ENCODE measurements at regions not wholly inside any gene's neighbourhood (a gene's known extent, or its start where the extent isn't known, plus 50 kb on each side); places are given as distances from the start of the nearest gene placed in this dataset.

DNA sequence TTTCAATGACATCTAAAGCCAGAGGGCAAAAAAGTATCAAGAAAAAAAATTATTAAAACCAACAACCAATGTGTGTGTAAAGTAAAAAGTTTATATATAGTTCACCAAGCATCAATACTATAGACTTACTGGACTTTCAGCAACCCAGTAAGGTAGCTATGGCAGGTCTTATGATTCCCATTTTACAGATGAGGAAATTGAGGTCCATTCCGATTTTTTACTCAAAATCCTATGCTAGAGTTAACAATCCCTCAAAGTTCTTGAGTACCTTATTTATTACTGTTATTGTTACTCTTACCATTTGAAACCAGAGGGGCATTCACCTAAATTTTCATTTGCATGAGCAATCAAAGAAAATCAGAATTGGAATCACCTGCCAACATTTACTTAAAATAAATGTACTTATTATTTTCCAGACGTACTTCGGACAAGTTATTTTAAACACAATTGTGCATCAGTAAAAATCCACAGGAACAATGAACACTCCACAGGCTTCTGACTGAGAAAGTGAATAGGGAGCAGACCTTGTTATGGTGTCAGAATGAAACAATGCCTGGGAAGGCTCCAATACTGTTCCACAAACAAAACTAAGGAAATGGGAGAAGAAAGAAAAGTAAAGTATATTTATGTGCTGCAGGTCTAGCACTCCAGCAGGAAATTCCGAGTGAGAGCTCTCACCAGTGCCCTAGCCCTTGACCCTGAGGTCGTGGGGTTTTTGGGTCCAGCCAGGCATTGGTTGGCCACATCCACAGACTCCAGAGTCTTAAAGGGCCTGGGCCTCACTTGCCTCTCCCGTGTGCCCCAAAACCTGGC is 229.9 kb downstream of the PIK3R1 start:
- Histone ChIP-seq H3K4me2 (ENCODE audit: low read length) (no peak overlapping the region), H3K79me2 (ENCODE audit: insufficient read depth, low read length) (no peaks in the 10 kb centered on the region), H3K9me3 (ENCODE audit: control insufficient read depth in 1 of 2, insufficient read depth in 1 of 2, low read depth in 1 of 2, low read length in 2 of 2) (no peaks in the 10 kb centered on the region), H3K36me3 (ENCODE audit: control insufficient read depth in 1 of 2, insufficient read depth in 2 of 2, low read length in 2 of 2) (no peaks in the 10 kb centered on the region), H3K9ac (ENCODE audit: low read length) (no peak overlapping the region), H2AFZ (ENCODE audit: low read depth, low read length, poor library complexity, severe bottlenecking) (no peak overlapping the region), H4K20me1 (ENCODE audit: insufficient read depth) (no peaks in the 10 kb centered on the region), H3K27me3 (ENCODE audit: insufficient read depth, low read length) (no peaks in the 10 kb centered on the region), H3K9me2 (ENCODE audit: insufficient read depth) (no peaks in the 10 kb centered on the region), H3K27ac (ENCODE audit: low read depth, low read length) (no peak overlapping the region), H3K4me1 (ENCODE audit: control insufficient read depth in 1 of 2, insufficient read depth in 2 of 2, low read length in 2 of 2) (peaks cover 0 to 5% of the 10 kb centered on the region in 2 experiments; a peak in 1 of 4 replicates), H3K4me3 (replicated peaks in 1 of 2; ENCODE audit: low read depth in 1 of 2, low read length in 2 of 2) (no peak overlapping the region)
- BruUV-seq (replicated peaks), result no TSS peak
- intact Hi-C loops (cut with micrococcal nuclease), result no loop called here
- DNase-seq (ENCODE audit: low read depth, low spot score) (no peak), ATAC-seq (no peak)
- ChIA-PET CTCF (no interaction called here), POLR2A (no interaction called here), RAD21 (ENCODE audit: low non-redundant PET in 1 of 2, low total read pairs in 2 of 2, uncharacterized antibody in 2 of 2, unreplicated experiment in 2 of 2) (no interaction called here)
- TF ChIP-seq EGR1 (IDR thresholded peaks at IDR 0.05; ENCODE audit: low read depth) (no peak), TCF7L2 (IDR thresholded peaks at IDR 0.05; ENCODE audit: borderline replicate concordance, extremely low read depth, insufficient read depth, insufficient read length) (no peak), ELF1 (IDR thresholded peaks at IDR 0.05; ENCODE audit: borderline replicate concordance, low read depth) (no peak), JUND (IDR thresholded peaks at IDR 0.05) (no peak), SIN3A (IDR thresholded peaks at IDR 0.05; ENCODE audit: low read depth) (no peak), EZH2phosphoT487 (IDR thresholded peaks at IDR 0.05; ENCODE audit: borderline replicate concordance) (no peak)

DNA sequence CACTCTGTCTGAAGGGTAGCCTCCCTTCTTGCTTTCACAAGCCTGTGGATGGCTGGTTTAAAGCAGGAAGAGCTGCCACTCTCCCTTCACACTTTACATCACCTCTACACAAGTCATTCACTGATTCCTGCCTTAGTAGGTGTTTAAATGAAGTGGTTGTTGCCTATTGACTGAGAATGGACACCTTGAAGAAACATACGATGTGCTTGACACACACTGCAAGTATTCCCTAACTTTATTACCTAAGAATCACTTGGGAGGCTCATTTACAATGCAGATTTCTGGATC is 230.5 kb downstream of the PIK3R1 start:
- intact Hi-C loops (cut with micrococcal nuclease), result no loop called here
- DNase-seq (ENCODE audit: low read depth, low spot score) (no peak), ATAC-seq (no peak)
- Histone ChIP-seq H3K9me3 (ENCODE audit: control insufficient read depth in 1 of 2, insufficient read depth in 1 of 2, low read depth in 1 of 2, low read length in 2 of 2) (no peaks in the 10 kb centered on the region), H3K27me3 (ENCODE audit: insufficient read depth, low read length) (no peaks in the 10 kb centered on the region), H3K79me2 (ENCODE audit: insufficient read depth, low read length) (no peaks in the 10 kb centered on the region), H3K4me3 (replicated peaks in 1 of 2; ENCODE audit: low read depth in 1 of 2, low read length in 2 of 2) (no peak overlapping the region), H3K9me2 (ENCODE audit: insufficient read depth) (no peaks in the 10 kb centered on the region), H2AFZ (ENCODE audit: low read depth, low read length, poor library complexity, severe bottlenecking) (no peak overlapping the region), H3K27ac (ENCODE audit: low read depth, low read length) (no peak overlapping the region), H3K9ac (ENCODE audit: low read length) (no peak overlapping the region), H3K36me3 (ENCODE audit: control insufficient read depth in 1 of 2, insufficient read depth in 2 of 2, low read length in 2 of 2) (no peaks in the 10 kb centered on the region), H3K4me2 (ENCODE audit: low read length) (no peak overlapping the region), H3K4me1 (ENCODE audit: control insufficient read depth in 1 of 2, insufficient read depth in 2 of 2, low read length in 2 of 2) (peaks cover 0 to 7% of the 10 kb centered on the region in 2 experiments; a peak in 1 of 4 replicates), H4K20me1 (ENCODE audit: insufficient read depth) (no peaks in the 10 kb centered on the region)
- POLR2A ChIA-PET, result no interaction called here
- RAD21 ChIA-PET (ENCODE audit: low non-redundant PET in 1 of 2, low total read pairs in 2 of 2, uncharacterized antibody in 2 of 2, unreplicated experiment in 2 of 2), result no interaction called here
- BruUV-seq (replicated peaks), result no TSS peak
- CTCF ChIA-PET, result no interaction called here
- TF ChIP-seq, protein P1, sequence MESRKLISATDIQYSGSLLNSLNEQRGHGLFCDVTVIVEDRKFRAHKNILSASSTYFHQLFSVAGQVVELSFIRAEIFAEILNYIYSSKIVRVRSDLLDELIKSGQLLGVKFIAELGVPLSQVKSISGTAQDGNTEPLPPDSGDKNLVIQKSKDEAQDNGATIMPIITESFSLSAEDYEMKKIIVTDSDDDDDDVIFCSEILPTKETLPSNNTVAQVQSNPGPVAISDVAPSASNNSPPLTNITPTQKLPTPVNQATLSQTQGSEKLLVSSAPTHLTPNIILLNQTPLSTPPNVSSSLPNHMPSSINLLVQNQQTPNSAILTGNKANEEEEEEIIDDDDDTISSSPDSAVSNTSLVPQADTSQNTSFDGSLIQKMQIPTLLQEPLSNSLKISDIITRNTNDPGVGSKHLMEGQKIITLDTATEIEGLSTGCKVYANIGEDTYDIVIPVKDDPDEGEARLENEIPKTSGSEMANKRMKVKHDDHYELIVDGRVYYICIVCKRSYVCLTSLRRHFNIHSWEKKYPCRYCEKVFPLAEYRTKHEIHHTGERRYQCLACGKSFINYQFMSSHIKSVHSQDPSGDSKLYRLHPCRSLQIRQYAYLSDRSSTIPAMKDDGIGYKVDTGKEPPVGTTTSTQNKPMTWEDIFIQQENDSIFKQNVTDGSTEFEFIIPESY (IDR thresholded peaks at IDR 0.05; ENCODE audit: extremely low read depth, insufficient replicate concordance, low read length), result no peak
- TF ChIP-seq FOSL1 (IDR thresholded peaks at IDR 0.05; ENCODE audit: low read depth) (no peak), CBX3 (IDR thresholded peaks at IDR 0.05; ENCODE audit: low read depth) (no peak), SIN3A (IDR thresholded peaks at IDR 0.05; ENCODE audit: low read depth) (no peak), ZNF274 (IDR thresholded peaks at IDR 0.05; ENCODE audit: low read depth, low read length) (no peak), EZH2 (IDR thresholded peaks at IDR 0.05) (no peak), TCF7L2 (IDR thresholded peaks at IDR 0.05; ENCODE audit: borderline replicate concordance, extremely low read depth, insufficient read depth, insufficient read length) (no peak), RAD21 (IDR thresholded peaks at IDR 0.05; ENCODE audit: low read depth) (no peak), ZFX (IDR thresholded peaks at IDR 0.05) (no peak), POLR2AphosphoS5 (IDR thresholded peaks at IDR 0.05; ENCODE audit: low read depth, low read length) (no peak)
- TF ChIP-seq, protein P2, sequence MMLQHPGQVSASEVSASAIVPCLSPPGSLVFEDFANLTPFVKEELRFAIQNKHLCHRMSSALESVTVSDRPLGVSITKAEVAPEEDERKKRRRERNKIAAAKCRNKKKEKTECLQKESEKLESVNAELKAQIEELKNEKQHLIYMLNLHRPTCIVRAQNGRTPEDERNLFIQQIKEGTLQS (IDR thresholded peaks at IDR 0.05), result no peak
- TF ChIP-seq, protein P3, sequence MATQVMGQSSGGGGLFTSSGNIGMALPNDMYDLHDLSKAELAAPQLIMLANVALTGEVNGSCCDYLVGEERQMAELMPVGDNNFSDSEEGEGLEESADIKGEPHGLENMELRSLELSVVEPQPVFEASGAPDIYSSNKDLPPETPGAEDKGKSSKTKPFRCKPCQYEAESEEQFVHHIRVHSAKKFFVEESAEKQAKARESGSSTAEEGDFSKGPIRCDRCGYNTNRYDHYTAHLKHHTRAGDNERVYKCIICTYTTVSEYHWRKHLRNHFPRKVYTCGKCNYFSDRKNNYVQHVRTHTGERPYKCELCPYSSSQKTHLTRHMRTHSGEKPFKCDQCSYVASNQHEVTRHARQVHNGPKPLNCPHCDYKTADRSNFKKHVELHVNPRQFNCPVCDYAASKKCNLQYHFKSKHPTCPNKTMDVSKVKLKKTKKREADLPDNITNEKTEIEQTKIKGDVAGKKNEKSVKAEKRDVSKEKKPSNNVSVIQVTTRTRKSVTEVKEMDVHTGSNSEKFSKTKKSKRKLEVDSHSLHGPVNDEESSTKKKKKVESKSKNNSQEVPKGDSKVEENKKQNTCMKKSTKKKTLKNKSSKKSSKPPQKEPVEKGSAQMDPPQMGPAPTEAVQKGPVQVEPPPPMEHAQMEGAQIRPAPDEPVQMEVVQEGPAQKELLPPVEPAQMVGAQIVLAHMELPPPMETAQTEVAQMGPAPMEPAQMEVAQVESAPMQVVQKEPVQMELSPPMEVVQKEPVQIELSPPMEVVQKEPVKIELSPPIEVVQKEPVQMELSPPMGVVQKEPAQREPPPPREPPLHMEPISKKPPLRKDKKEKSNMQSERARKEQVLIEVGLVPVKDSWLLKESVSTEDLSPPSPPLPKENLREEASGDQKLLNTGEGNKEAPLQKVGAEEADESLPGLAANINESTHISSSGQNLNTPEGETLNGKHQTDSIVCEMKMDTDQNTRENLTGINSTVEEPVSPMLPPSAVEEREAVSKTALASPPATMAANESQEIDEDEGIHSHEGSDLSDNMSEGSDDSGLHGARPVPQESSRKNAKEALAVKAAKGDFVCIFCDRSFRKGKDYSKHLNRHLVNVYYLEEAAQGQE (IDR thresholded peaks at IDR 0.05; ENCODE audit: low read depth), result no peak

All from HCT116 (cell line).